ENCODE measurements at regions not wholly inside any gene's neighbourhood (a gene's known extent, or its start where the extent isn't known, plus 50 kb on each side); places are given as distances from the start of the nearest gene placed in this dataset.

DNA sequence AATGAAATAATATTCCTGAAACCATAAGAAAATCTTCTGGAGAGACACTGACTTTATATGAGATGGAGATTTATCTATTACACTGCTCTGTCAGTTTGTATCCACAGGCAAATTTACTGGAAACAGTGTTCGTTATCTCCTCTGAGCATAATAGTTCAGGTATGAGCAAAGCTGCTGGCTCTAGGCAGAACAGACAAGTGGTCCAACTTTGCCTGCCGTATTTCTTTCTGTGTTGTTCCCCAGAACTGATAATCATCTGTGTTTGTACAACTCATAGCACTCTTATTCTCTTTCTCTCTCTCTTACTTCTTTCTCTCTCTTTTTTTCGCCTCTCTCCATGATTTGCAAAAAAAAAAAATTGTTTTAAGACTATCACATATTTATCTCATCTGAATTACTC is 623.8 kb upstream of the CHORDC1 start (continued):
- TF ChIP-seq, protein P1, sequence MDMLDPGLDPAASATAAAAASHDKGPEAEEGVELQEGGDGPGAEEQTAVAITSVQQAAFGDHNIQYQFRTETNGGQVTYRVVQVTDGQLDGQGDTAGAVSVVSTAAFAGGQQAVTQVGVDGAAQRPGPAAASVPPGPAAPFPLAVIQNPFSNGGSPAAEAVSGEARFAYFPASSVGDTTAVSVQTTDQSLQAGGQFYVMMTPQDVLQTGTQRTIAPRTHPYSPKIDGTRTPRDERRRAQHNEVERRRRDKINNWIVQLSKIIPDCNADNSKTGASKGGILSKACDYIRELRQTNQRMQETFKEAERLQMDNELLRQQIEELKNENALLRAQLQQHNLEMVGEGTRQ (IDR thresholded peaks at IDR 0.05; ENCODE audit: borderline replicate concordance, low read depth, low read length) = no peak
- TF ChIP-seq, protein P2, sequence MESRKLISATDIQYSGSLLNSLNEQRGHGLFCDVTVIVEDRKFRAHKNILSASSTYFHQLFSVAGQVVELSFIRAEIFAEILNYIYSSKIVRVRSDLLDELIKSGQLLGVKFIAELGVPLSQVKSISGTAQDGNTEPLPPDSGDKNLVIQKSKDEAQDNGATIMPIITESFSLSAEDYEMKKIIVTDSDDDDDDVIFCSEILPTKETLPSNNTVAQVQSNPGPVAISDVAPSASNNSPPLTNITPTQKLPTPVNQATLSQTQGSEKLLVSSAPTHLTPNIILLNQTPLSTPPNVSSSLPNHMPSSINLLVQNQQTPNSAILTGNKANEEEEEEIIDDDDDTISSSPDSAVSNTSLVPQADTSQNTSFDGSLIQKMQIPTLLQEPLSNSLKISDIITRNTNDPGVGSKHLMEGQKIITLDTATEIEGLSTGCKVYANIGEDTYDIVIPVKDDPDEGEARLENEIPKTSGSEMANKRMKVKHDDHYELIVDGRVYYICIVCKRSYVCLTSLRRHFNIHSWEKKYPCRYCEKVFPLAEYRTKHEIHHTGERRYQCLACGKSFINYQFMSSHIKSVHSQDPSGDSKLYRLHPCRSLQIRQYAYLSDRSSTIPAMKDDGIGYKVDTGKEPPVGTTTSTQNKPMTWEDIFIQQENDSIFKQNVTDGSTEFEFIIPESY (IDR thresholded peaks at IDR 0.05; ENCODE audit: borderline replicate concordance, low read depth) = no peak
- TF ChIP-seq EZH2phosphoT487 (IDR thresholded peaks at IDR 0.05; ENCODE audit: borderline replicate concordance, low read depth) (no peak), GATA2 (CRISPR knock-in tag; IDR thresholded peaks at IDR 0.05) (peak; percentile 77), MAX (IDR thresholded peaks at IDR 0.05; ENCODE audit: low read depth) (no peak), RXRA (IDR thresholded peaks at IDR 0.05; ENCODE audit: borderline replicate concordance, low read depth) (no peak), TEAD4 (IDR thresholded peaks at IDR 0.05; ENCODE audit: borderline replicate concordance, insufficient read depth) (no peak), POLR2AphosphoS5 (IDR thresholded peaks at IDR 0.05; ENCODE audit: low read depth, low read length) (no peak)

GRCh38 chr11:90845799-90846198 is 623.0 kb upstream of the CHORDC1 start:
- Histone ChIP-seq H3K4me2 (no peak overlapping the region), H3K4me1 (ENCODE audit: control insufficient read depth in 1 of 2, insufficient read depth in 2 of 2, low read depth in 1 of 2, low read length in 1 of 2) (peaks cover 0 to 3% of the 10 kb centered on the region in 2 experiments; a peak in 1 of 4 replicates), H4K20me1 (ENCODE audit: insufficient read depth) (no peaks in the 10 kb centered on the region), H3K9me3 (no peaks in the 10 kb centered on the region), H3K79me2 (ENCODE audit: insufficient read depth) (no peaks in the 10 kb centered on the region), H3F3A (replicated peaks; ENCODE audit: insufficient read depth) (no peaks in the 10 kb centered on the region), H3K36me3 (replicated peaks in 1 of 2; ENCODE audit: control insufficient read depth in 1 of 2, insufficient read depth in 2 of 2, low read length in 1 of 2) (no peaks in the 10 kb centered on the region), H3K9ac (no peak overlapping the region), H3K4me3 (ENCODE audit: low read depth in 2 of 2, low read length in 1 of 2) (no peak overlapping the region), H3K9me2 (no peaks in the 10 kb centered on the region), H3K27ac (ENCODE audit: low read depth in 2 of 2, low read length in 1 of 2) (peak overlapping the region in 1 of 2 experiments; percentile 91; a peak in 1 of 4 replicates), H2AFZ (ENCODE audit: low read depth) (no peak overlapping the region), H3K27me3 (ENCODE audit: insufficient read depth) (no peaks in the 10 kb centered on the region)
- CTCF ChIA-PET = no interaction called here
- 13% methylated on average over 2 of the region's 2 CpGs for WGBS (ENCODE audit: low lambda C conversion rate)
- no peak for DNase-seq
- TF ChIP-seq IRF3 (IDR thresholded peaks at IDR 0.05; ENCODE audit: low read depth, low read length) (no peak), YY1 (IDR thresholded peaks at IDR 0.05; ENCODE audit: low read depth) (no peak), EP300 (IDR thresholded peaks at IDR 0.05; ENCODE audit: borderline replicate concordance in 1 of 2, low read depth in 1 of 2, low read length in 1 of 2) (no peak), MXI1 (IDR thresholded peaks at IDR 0.05; ENCODE audit: low read depth, low read length) (no peak), GABPA (IDR thresholded peaks at IDR 0.05; ENCODE audit: low read depth) (no peak), POLR2AphosphoS5 (IDR thresholded peaks at IDR 0.05; ENCODE audit: low read depth, low read length) (no peak), RXRA (IDR thresholded peaks at IDR 0.05; ENCODE audit: borderline replicate concordance, low read depth) (no peak), MEF2A (IDR thresholded peaks at IDR 0.05; ENCODE audit: borderline replicate concordance, low read depth) (no peak), SMC3 (IDR thresholded peaks at IDR 0.05; ENCODE audit: low read depth, low read length) (no peak), GATA2 (CRISPR knock-in tag; IDR thresholded peaks at IDR 0.05) (no peak), ELF1 (IDR thresholded peaks at IDR 0.05) (no peak), TCF12 (IDR thresholded peaks at IDR 0.05) (no peak), TEAD4 (IDR thresholded peaks at IDR 0.05; ENCODE audit: borderline replicate concordance, insufficient read depth) (no peak), TAF1 (IDR thresholded peaks at IDR 0.05; ENCODE audit: borderline replicate concordance, low read depth, low read length) (no peak), FOXJ3 (CRISPR knock-in tag; IDR thresholded peaks at IDR 0.05) (no peak), RFX5 (IDR thresholded peaks at IDR 0.05; ENCODE audit: low read length) (no peak), PBX3 (IDR thresholded peaks at IDR 0.05) (no peak), CHD2 (IDR thresholded peaks at IDR 0.05; ENCODE audit: low read length, partially characterized antibody) (no peak)
- TF ChIP-seq, protein P3, sequence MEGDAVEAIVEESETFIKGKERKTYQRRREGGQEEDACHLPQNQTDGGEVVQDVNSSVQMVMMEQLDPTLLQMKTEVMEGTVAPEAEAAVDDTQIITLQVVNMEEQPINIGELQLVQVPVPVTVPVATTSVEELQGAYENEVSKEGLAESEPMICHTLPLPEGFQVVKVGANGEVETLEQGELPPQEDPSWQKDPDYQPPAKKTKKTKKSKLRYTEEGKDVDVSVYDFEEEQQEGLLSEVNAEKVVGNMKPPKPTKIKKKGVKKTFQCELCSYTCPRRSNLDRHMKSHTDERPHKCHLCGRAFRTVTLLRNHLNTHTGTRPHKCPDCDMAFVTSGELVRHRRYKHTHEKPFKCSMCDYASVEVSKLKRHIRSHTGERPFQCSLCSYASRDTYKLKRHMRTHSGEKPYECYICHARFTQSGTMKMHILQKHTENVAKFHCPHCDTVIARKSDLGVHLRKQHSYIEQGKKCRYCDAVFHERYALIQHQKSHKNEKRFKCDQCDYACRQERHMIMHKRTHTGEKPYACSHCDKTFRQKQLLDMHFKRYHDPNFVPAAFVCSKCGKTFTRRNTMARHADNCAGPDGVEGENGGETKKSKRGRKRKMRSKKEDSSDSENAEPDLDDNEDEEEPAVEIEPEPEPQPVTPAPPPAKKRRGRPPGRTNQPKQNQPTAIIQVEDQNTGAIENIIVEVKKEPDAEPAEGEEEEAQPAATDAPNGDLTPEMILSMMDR (IDR thresholded peaks at IDR 0.05) = no peak
- TF ChIP-seq, protein P1 (IDR thresholded peaks at IDR 0.05; ENCODE audit: borderline replicate concordance, low read depth, low read length) = no peak
- POLR2A ChIA-PET = no interaction called here

All from SK-N-SH (cell line).